CD4-positive, alpha-beta T cell (primary cell): ENCODE measurements at regions not wholly inside any gene's neighbourhood (a gene's known extent, or its start where the extent isn't known, plus 50 kb on each side); places are given as distances from the start of the nearest gene placed in this dataset.

Experiments
- ATAC-seq: fragments of 200-7000 bp; cut with Tn5 transposase; one replicate; pipeline ENCODE4 v1.10.0; 2022; ENCODE audit warnings: mild to moderate bottlenecking; ENCODE audit not compliant: poor library complexity
- CTCF ChIA-PET: fragments of 350-600 bp; sonication (Branson Sonifier 250); formaldehyde crosslinking; loops from one replicate; lab custom pipeline; 2021; ENCODE audit warnings: antibody characterized with exemption, inconsistent platforms; lab: Charles Lee
- POLR2A ChIA-PET: fragments of 350-600 bp; sonication (Branson Sonifier 250); formaldehyde crosslinking; loops from one replicate; lab custom pipeline; 2021; ENCODE audit warnings: antibody characterized with exemption, inconsistent platforms; lab: Charles Lee
- DNase-seq, 14 experiments: peaks; one replicate each; pipeline ENCODE4 v3.0.0-alpha.2; 2013 to 2020; ENCODE audit warnings: mixed read lengths in 2 of 14
- H3K27ac ChIP-seq, 2 donors: one replicate each; pipeline versions ENCODE4 v1.5.1 to v1.7.0; 2013; ENCODE audit warnings: low read length in 2 of 2, low read depth in 1 of 2, mild to moderate bottlenecking in 1 of 2
- H3K27me3 ChIP-seq, 2 experiments: 1 replicate in 1 of 2; 2 replicates in 1 of 2; pipeline versions ENCODE4 v1.6.1 to v1.7.0; 2013; ENCODE audit warnings: low read length in 2 of 2, control low read depth in 1 of 2, mild to moderate bottlenecking in 1 of 2, moderate library complexity in 1 of 2; ENCODE audit not compliant: insufficient read depth in 2 of 2, control insufficient read depth in 1 of 2
- H3K36me3 ChIP-seq: one replicate; pipeline ENCODE4 v1.6.1; 2013; ENCODE audit warnings: low read length, control low read depth; ENCODE audit not compliant: insufficient read depth
- H3K4me1 ChIP-seq: one replicate; pipeline ENCODE4 v1.6.1; 2013; ENCODE audit warnings: low read length, control low read depth; ENCODE audit not compliant: insufficient read depth
- H3K4me3 ChIP-seq: one replicate; pipeline ENCODE4 v1.5.1; 2013; ENCODE audit warnings: mild to moderate bottlenecking, low read length, moderate library complexity
- H3K9me3 ChIP-seq, 2 experiments: 1 replicate in 1 of 2; 2 replicates in 1 of 2; pipeline versions ENCODE4 v1.6.1 to v1.7.0; 2013; ENCODE audit warnings: low read length in 2 of 2, mild to moderate bottlenecking in 2 of 2, control low read depth in 1 of 2, moderate library complexity in 1 of 2; ENCODE audit not compliant: control insufficient read depth in 1 of 2, insufficient read depth in 1 of 2
- H3K27ac Mint-ChIP-seq: one replicate; pipeline ENCODE4 v1.8.0; 2020; ENCODE audit warnings: mixed read lengths
- H3K27me3 Mint-ChIP-seq: one replicate; pipeline ENCODE4 v1.8.0; 2021; ENCODE audit warnings: mixed read lengths
- H3K36me3 Mint-ChIP-seq: one replicate; pipeline ENCODE4 v1.8.0; 2021; ENCODE audit warnings: low read depth, mixed read lengths
- H3K4me1 Mint-ChIP-seq: one replicate; pipeline ENCODE4 v1.8.0; 2021; ENCODE audit warnings: low read depth, mixed read lengths
- H3K4me3 Mint-ChIP-seq: one replicate; pipeline ENCODE4 v1.8.0; 2020; ENCODE audit warnings: mild to moderate bottlenecking, mixed read lengths
- H3K9me3 Mint-ChIP-seq: one replicate; pipeline ENCODE4 v1.8.0; 2020; ENCODE audit warnings: mixed read lengths
- intact Hi-C, 2 experiments: fragments of 100-400 bp; cut with DNase I in 1 of 2; cut with micrococcal nuclease in 1 of 2; formaldehyde crosslinking; loops; one replicate each; pipeline versions ENCODE4 v1.15.1 to v1.9.0; 2023 to 2025; cut with DNase I, micrococcal nuclease
- TF ChIP-seq, protein P1 (sequence below): fragments of 200-600 bp; IDR thresholded peaks from one replicate; pipeline ENCODE4 v1.8.0; 2022; ENCODE audit warnings: antibody characterized with exemption, mild to moderate bottlenecking

GRCh38 chr3:110680450-110680849 lies 391.2 kb upstream of the NECTIN3 start:
- Histone ChIP-seq H3K27me3 (no peaks in the 10 kb centered on the region), H3K4me3 (no peak overlapping the region), H3K9me3 (no peaks in the 10 kb centered on the region), H3K27ac (no peak overlapping the region), H3K36me3 (no peaks in the 10 kb centered on the region), H3K4me1 (no peaks in the 10 kb centered on the region)
- Mint-ChIP-seq H3K4me3 (no peak overlapping the region), H3K27ac (no peak overlapping the region), H3K27me3 (peaks cover 11% of the 10 kb centered on the region), H3K4me1 (no peaks in the 10 kb centered on the region), H3K9me3 (no peaks in the 10 kb centered on the region), H3K36me3 (no peaks in the 10 kb centered on the region)
- ChIA-PET POLR2A (interaction anchor here (0.8 kb wide), 1 partner anchor 13 kb away, joined by 3 read pairs; no protein-coding TSS in a partner anchor), CTCF (interaction anchor here (0.6 kb wide), 1 partner anchor 135 kb away, joined by 3 read pairs; no protein-coding TSS in a partner anchor)
- intact Hi-C loops: no loop called here
- TF ChIP-seq, protein P1, sequence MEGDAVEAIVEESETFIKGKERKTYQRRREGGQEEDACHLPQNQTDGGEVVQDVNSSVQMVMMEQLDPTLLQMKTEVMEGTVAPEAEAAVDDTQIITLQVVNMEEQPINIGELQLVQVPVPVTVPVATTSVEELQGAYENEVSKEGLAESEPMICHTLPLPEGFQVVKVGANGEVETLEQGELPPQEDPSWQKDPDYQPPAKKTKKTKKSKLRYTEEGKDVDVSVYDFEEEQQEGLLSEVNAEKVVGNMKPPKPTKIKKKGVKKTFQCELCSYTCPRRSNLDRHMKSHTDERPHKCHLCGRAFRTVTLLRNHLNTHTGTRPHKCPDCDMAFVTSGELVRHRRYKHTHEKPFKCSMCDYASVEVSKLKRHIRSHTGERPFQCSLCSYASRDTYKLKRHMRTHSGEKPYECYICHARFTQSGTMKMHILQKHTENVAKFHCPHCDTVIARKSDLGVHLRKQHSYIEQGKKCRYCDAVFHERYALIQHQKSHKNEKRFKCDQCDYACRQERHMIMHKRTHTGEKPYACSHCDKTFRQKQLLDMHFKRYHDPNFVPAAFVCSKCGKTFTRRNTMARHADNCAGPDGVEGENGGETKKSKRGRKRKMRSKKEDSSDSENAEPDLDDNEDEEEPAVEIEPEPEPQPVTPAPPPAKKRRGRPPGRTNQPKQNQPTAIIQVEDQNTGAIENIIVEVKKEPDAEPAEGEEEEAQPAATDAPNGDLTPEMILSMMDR: no peak
- ATAC-seq (no peak), DNase-seq (no peak)

DNA sequence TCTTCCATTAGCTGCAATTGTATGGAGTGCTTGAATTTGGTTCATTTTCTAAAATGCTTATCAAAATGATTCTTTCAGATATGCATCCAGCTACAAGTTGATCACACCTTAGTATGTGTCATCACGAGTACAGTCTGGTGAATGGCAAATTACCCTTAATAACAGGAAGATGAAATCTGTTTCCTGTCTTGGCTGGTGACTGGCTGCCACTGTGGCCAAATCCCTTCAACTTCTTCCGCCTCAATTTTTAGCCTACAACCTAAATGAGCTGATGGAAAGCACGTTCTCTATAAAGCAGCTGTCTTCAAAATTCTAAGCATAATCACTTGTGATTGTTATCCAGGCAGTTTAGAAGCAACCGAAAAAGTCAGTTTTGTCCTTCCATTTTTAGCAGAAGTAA lies 387.1 kb upstream of the NECTIN3 start:
- DNase-seq: no peak
- Mint-ChIP-seq H3K4me3 (no peak overlapping the region), H3K4me1 (no peaks in the 10 kb centered on the region), H3K36me3 (no peaks in the 10 kb centered on the region), H3K9me3 (no peaks in the 10 kb centered on the region), H3K27ac (no peak overlapping the region), H3K27me3 (peaks cover 11% of the 10 kb centered on the region)
- intact Hi-C loops: no loop called here
- Histone ChIP-seq H3K36me3 (no peaks in the 10 kb centered on the region), H3K27me3 (no peaks in the 10 kb centered on the region), H3K4me1 (no peaks in the 10 kb centered on the region), H3K27ac (no peak overlapping the region), H3K4me3 (no peak overlapping the region), H3K9me3 (no peaks in the 10 kb centered on the region)
- TF ChIP-seq, protein P1: no peak
- POLR2A ChIA-PET: no interaction called here
- CTCF ChIA-PET: no interaction called here
- ATAC-seq: no peak

GRCh38 chr3:110685630-110686029 lies 386.0 kb upstream of the NECTIN3 start:
- no peaks in the 10 kb centered on the region for H3K27me3 ChIP-seq
- H3K27ac ChIP-seq: no peak overlapping the region
- Mint-ChIP-seq H3K4me1 (no peaks in the 10 kb centered on the region), H3K36me3 (no peaks in the 10 kb centered on the region), H3K27ac (no peak overlapping the region), H3K9me3 (no peaks in the 10 kb centered on the region), H3K4me3 (no peak overlapping the region), H3K27me3 (peaks cover 11% of the 10 kb centered on the region)
- H3K4me1 ChIP-seq: no peaks in the 10 kb centered on the region
- intact Hi-C loops: no loop called here
- TF ChIP-seq, protein P1: no peak
- ChIA-PET CTCF (no interaction called here), POLR2A (no interaction called here)
- H3K4me3 ChIP-seq: no peak overlapping the region
- no peak for ATAC-seq
- no peaks in the 10 kb centered on the region for H3K9me3 ChIP-seq
- no peak for DNase-seq
- no peaks in the 10 kb centered on the region for H3K36me3 ChIP-seq
